HL-60 (cell line): ENCODE measurements at regions not wholly inside any gene's neighbourhood (a gene's known extent, or its start where the extent isn't known, plus 50 kb on each side); places are given as distances from the start of the nearest gene placed in this dataset.

ENCODE experiments used
- SPI1 ChIP-seq: IDR thresholded peaks from 2 replicates; pipeline ENCODE4 v1.6.1; 2012; ENCODE audit warnings: low read depth, mild to moderate bottlenecking, borderline replicate concordance
- TF ChIP-seq, protein P1 (sequence below): IDR thresholded peaks from 2 replicates; pipeline ENCODE4 v1.6.1; 2012; ENCODE audit warnings: low read depth; ENCODE audit not compliant: insufficient replicate concordance
- TF ChIP-seq, protein P2 (sequence below): IDR thresholded peaks from one replicate; pipeline ENCODE4 v1.5.1; 2011; ENCODE audit warnings: low read length, control low read depth, inconsistent platforms; ENCODE audit not compliant: insufficient read depth

DNA sequence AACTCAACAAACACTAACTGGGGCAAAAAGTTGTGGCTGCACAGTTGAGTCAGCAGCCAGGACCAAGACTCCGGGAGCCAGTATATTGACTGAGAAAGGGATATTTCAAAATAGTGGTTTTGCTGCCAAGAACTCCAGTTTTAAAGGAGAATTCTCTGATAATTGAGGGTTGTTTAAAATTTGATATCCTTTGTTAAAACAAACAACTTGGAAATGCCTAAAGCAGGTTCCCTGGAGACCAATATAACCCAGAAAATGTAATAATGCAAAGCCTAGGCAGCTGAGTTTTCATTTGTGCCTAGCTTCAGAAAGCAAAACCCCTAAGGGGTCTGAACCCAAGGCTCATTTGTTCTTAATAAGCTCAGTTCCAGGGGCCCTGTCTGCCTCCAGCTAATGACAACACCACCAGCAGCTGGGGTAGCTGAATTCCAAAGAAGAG, 311.7 kb upstream of the CCDC196 start:
- no peak for TF ChIP-seq SPI1
- TF ChIP-seq, protein P1, sequence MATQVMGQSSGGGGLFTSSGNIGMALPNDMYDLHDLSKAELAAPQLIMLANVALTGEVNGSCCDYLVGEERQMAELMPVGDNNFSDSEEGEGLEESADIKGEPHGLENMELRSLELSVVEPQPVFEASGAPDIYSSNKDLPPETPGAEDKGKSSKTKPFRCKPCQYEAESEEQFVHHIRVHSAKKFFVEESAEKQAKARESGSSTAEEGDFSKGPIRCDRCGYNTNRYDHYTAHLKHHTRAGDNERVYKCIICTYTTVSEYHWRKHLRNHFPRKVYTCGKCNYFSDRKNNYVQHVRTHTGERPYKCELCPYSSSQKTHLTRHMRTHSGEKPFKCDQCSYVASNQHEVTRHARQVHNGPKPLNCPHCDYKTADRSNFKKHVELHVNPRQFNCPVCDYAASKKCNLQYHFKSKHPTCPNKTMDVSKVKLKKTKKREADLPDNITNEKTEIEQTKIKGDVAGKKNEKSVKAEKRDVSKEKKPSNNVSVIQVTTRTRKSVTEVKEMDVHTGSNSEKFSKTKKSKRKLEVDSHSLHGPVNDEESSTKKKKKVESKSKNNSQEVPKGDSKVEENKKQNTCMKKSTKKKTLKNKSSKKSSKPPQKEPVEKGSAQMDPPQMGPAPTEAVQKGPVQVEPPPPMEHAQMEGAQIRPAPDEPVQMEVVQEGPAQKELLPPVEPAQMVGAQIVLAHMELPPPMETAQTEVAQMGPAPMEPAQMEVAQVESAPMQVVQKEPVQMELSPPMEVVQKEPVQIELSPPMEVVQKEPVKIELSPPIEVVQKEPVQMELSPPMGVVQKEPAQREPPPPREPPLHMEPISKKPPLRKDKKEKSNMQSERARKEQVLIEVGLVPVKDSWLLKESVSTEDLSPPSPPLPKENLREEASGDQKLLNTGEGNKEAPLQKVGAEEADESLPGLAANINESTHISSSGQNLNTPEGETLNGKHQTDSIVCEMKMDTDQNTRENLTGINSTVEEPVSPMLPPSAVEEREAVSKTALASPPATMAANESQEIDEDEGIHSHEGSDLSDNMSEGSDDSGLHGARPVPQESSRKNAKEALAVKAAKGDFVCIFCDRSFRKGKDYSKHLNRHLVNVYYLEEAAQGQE: no peak
- TF ChIP-seq, protein P2, sequence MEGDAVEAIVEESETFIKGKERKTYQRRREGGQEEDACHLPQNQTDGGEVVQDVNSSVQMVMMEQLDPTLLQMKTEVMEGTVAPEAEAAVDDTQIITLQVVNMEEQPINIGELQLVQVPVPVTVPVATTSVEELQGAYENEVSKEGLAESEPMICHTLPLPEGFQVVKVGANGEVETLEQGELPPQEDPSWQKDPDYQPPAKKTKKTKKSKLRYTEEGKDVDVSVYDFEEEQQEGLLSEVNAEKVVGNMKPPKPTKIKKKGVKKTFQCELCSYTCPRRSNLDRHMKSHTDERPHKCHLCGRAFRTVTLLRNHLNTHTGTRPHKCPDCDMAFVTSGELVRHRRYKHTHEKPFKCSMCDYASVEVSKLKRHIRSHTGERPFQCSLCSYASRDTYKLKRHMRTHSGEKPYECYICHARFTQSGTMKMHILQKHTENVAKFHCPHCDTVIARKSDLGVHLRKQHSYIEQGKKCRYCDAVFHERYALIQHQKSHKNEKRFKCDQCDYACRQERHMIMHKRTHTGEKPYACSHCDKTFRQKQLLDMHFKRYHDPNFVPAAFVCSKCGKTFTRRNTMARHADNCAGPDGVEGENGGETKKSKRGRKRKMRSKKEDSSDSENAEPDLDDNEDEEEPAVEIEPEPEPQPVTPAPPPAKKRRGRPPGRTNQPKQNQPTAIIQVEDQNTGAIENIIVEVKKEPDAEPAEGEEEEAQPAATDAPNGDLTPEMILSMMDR: no peak
